ENCODE measurements at regions not wholly inside any gene's neighbourhood (a gene's known extent, or its start where the extent isn't known, plus 50 kb on each side); places are given as distances from the start of the nearest gene placed in this dataset.

- TF ChIP-seq TCF7L2 (IDR thresholded peaks at IDR 0.05; ENCODE audit: low read depth, low read length), result no peak
- no peak for TF ChIP-seq CTCF (IDR thresholded peaks at IDR 0.05)
- no peak for TF ChIP-seq REST (IDR thresholded peaks at IDR 0.05; ENCODE audit: insufficient read depth in 1 of 2, low read depth in 2 of 2, low read length in 1 of 2)
- TF ChIP-seq POLR2AphosphoS5 (IDR thresholded peaks at IDR 0.05; ENCODE audit: low read depth, low read length), result no peak
Measured at GRCh38 chr11:81869351-81870065, 864.2 kb downstream of the FAM181B start.

Measured in Panc1 (cell line).